HepG2 (cell line): ENCODE measurements at regions not wholly inside any gene's neighbourhood (a gene's known extent, or its start where the extent isn't known, plus 50 kb on each side); places are given as distances from the start of the nearest gene placed in this dataset.

Experiments
- KDM1A ChIP-seq: IDR thresholded peaks from 2 replicates; pipeline ENCODE4 v1.6.1; 2016; ENCODE audit warnings: missing compliant biosample characterization
- MYC ChIP-seq: sonication (generic); formaldehyde crosslinking; IDR thresholded peaks from 2 replicates; pipeline ENCODE4 v1.9.0; 2021; ENCODE audit warnings: missing genetic modification reagents, borderline replicate concordance
- NPAS2 ChIP-seq: sonication (generic); formaldehyde crosslinking; IDR thresholded peaks from 2 replicates; pipeline ENCODE4 v1.8.0; 2022; ENCODE audit warnings: mild to moderate bottlenecking, missing genetic modification reagents, borderline replicate concordance
- TAF1 ChIP-seq: sonication (generic); formaldehyde crosslinking; IDR thresholded peaks from 2 replicates; pipeline ENCODE4 v1.4.0; 2020; ENCODE audit warnings: missing genetic modification reagents

DNA sequence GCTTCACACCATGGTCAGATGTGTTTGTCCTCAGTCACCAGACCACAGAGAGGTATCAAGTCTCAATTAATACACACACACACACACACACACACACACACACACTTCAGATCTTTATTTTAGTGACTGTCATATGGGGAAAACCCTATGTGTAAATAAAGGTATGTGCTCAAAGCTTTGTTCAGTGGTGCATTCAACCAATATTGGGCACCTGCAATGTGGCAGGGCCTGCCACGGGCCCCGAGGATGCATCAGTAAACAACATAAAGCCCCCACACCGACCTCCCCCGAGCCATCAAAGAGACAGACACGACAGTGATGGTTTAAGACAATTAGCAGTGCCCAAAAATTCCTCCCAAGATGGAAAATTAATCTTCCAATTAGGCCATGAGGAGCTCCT is 51.6 kb downstream of the SHANK2 start:
- TF ChIP-seq MYC (CRISPR knock-in tag), result no peak
- no peak for TF ChIP-seq NPAS2 (CRISPR knock-in tag)
- no peak for TF ChIP-seq TAF1
- no peak for TF ChIP-seq KDM1A
